ENCODE measurements at regions not wholly inside any gene's neighbourhood (a gene's known extent, or its start where the extent isn't known, plus 50 kb on each side); places are given as distances from the start of the nearest gene placed in this dataset.

GRCh38 chr5:35405938-35406337, 175.7 kb upstream of the PRLR start:
- no peak for TF ChIP-seq PAX5 (IDR thresholded peaks at IDR 0.05; ENCODE audit: insufficient read depth, low read length, severe bottlenecking)
- no peak for TF ChIP-seq POLR2AphosphoS5 (IDR thresholded peaks at IDR 0.05; ENCODE audit: low read depth, low read length)
- TF ChIP-seq POLR2A (IDR thresholded peaks at IDR 0.05; ENCODE audit: low read depth, low read length), result no peak

Measured in GM12891 (cell line).